OCI-LY3 (cell line): ENCODE measurements at regions not wholly inside any gene's neighbourhood (a gene's known extent, or its start where the extent isn't known, plus 50 kb on each side); places are given as distances from the start of the nearest gene placed in this dataset.
A peak's percentile ranks its signal among the peaks of the same experiment; 100 is the strongest.

Experiments used
- H2AFZ ChIP-seq: fragments of 200-600, 300-600 bp; shearing (Covaris generic); 2 replicates; pipeline ENCODE4 v1.6.0; 2014; ENCODE audit warnings: antibody characterized with exemption, low read depth, low read length
- H3K27ac ChIP-seq: fragments of 200-600, 300-600 bp; sonication (generic); 2 replicates; pipeline ENCODE4 v1.5.1; 2014; ENCODE audit warnings: mild to moderate bottlenecking, low read length, moderate library complexity, mixed read lengths
- H3K27me3 ChIP-seq: fragments of 200-600, 300-600 bp; sonication (generic); 2 replicates; pipeline ENCODE4 v1.6.1; 2014; ENCODE audit warnings: low read depth, low read length, mixed read lengths
- H3K36me3 ChIP-seq: fragments of 200-600, 300-600 bp; sonication (generic); replicated peaks from 2 replicates; pipeline ENCODE3; 2014; ENCODE audit warnings: low read depth, low read length, mixed read lengths
- H3K4me1 ChIP-seq: fragments of 300-600, 200-600 bp; sonication (generic); 2 replicates; pipeline ENCODE4 v1.6.1; 2014; ENCODE audit warnings: low read length, mixed read lengths
- H3K4me2 ChIP-seq: fragments of 200-600, 300-600 bp; sonication (generic); 2 replicates; pipeline ENCODE4 v1.6.1; 2014; ENCODE audit warnings: low read length, mixed read lengths
- H3K4me3 ChIP-seq: fragments of 300-600, 200-600 bp; sonication (generic); 2 replicates; pipeline ENCODE4 v1.5.1; 2014; ENCODE audit warnings: antibody characterized with exemption, mild to moderate bottlenecking, low read length, moderate library complexity
- H3K79me2 ChIP-seq: fragments of 300-600, 200-600 bp; shearing (Covaris generic); 2 replicates; pipeline ENCODE4 v1.6.1; 2014; ENCODE audit warnings: mild to moderate bottlenecking, low read length, mixed read lengths
- H3K9ac ChIP-seq: fragments of 300-600, 200-600 bp; shearing (Covaris generic); 2 replicates; pipeline ENCODE4 v1.6.0; 2014; ENCODE audit warnings: mild to moderate bottlenecking, low read length, moderate library complexity
- H3K9me3 ChIP-seq: fragments of 200-600, 300-600 bp; shearing (Covaris generic); 2 replicates; pipeline ENCODE4 v1.6.1; 2014; ENCODE audit warnings: low read length, mixed read lengths; ENCODE audit not compliant: insufficient read depth
- H4K20me1 ChIP-seq: fragments of 200-600, 300-600 bp; sonication (generic); 2 replicates; pipeline ENCODE4 v1.6.1; 2016; ENCODE audit warnings: low read length, mixed read lengths; ENCODE audit not compliant: insufficient read depth
- CTCF ChIP-seq: fragments of 200-600, 300-600 bp; sonication (generic); IDR thresholded peaks from 2 replicates; pipeline ENCODE4 v1.5.1; 2014; ENCODE audit warnings: antibody characterized with exemption, low read length, low read depth
- EZH2phosphoT487 ChIP-seq: fragments of 200-600 bp; shearing (Covaris generic); IDR thresholded peaks from 2 replicates; pipeline ENCODE4 v1.6.1; 2018; ENCODE audit warnings: antibody characterized with exemption, mixed run types, low read depth

- TF ChIP-seq EZH2phosphoT487 (no peak), CTCF (no peak)
- H3K9ac ChIP-seq: no peak overlapping the region
- no peaks in the 10 kb centered on the region for H3K79me2 ChIP-seq
- no peak overlapping the region for H2AFZ ChIP-seq
- H3K4me3 ChIP-seq: no peak overlapping the region
- H3K4me2 ChIP-seq: no peak overlapping the region
- H3K27me3 ChIP-seq: peaks cover 8% of the 10 kb centered on the region; the same call in 1 of the 2 replicates
- no peaks in the 10 kb centered on the region for H3K9me3 ChIP-seq
- no peaks in the 10 kb centered on the region for H3K36me3 ChIP-seq
- no peak overlapping the region for H3K27ac ChIP-seq
- H4K20me1 ChIP-seq: no peaks in the 10 kb centered on the region
- H3K4me1 ChIP-seq: peaks cover 2% of the 10 kb centered on the region
Observed at GRCh38 chr11:92881940-92882450, 87.5 kb upstream of the MTNR1B start.

- H3K4me1 ChIP-seq: no peaks in the 10 kb centered on the region
- no peak overlapping the region for H3K27ac ChIP-seq
- peaks cover 8% of the 10 kb centered on the region; the same call in 1 of the 2 replicates for H3K27me3 ChIP-seq
- no peak overlapping the region for H2AFZ ChIP-seq
- H3K36me3 ChIP-seq: no peaks in the 10 kb centered on the region
- no peaks in the 10 kb centered on the region for H3K79me2 ChIP-seq
- TF ChIP-seq EZH2phosphoT487 (no peak), CTCF (no peak)
- H3K9me3 ChIP-seq: no peaks in the 10 kb centered on the region
- no peak overlapping the region for H3K4me3 ChIP-seq
- H4K20me1 ChIP-seq: no peaks in the 10 kb centered on the region
- H3K9ac ChIP-seq: no peak overlapping the region
- no peak overlapping the region for H3K4me2 ChIP-seq
Observed at GRCh38 chr11:92882828-92883611, 86.4 kb upstream of the MTNR1B start.

- no peak overlapping the region for H3K4me2 ChIP-seq
- H3K9me3 ChIP-seq: no peaks in the 10 kb centered on the region
- H4K20me1 ChIP-seq: no peaks in the 10 kb centered on the region
- no peaks in the 10 kb centered on the region for H3K36me3 ChIP-seq
- no peak overlapping the region for H3K27ac ChIP-seq
- H3K4me1 ChIP-seq: no peaks in the 10 kb centered on the region
- H2AFZ ChIP-seq: no peak overlapping the region
- H3K4me3 ChIP-seq: no peak overlapping the region
- H3K9ac ChIP-seq: no peak overlapping the region
- TF ChIP-seq CTCF (no peak), EZH2phosphoT487 (no peak)
- no peaks in the 10 kb centered on the region for H3K79me2 ChIP-seq
- peaks cover 8% of the 10 kb centered on the region; the same call in 1 of the 2 replicates for H3K27me3 ChIP-seq
Observed at GRCh38 chr11:92885600-92885999, 83.9 kb upstream of the MTNR1B start.

- H3K9ac ChIP-seq: no peak overlapping the region
- H3K9me3 ChIP-seq: no peaks in the 10 kb centered on the region
- H2AFZ ChIP-seq: no peak overlapping the region
- peaks cover 6% of the 10 kb centered on the region; the same call in 1 of the 2 replicates for H3K27me3 ChIP-seq
- H3K79me2 ChIP-seq: no peaks in the 10 kb centered on the region
- H4K20me1 ChIP-seq: no peaks in the 10 kb centered on the region
- H3K36me3 ChIP-seq: no peaks in the 10 kb centered on the region
- no peaks in the 10 kb centered on the region for H3K4me1 ChIP-seq
- no peak overlapping the region for H3K27ac ChIP-seq
- no peak overlapping the region for H3K4me3 ChIP-seq
- TF ChIP-seq EZH2phosphoT487 (no peak), CTCF (peak; percentile 95)
- peak overlapping the region; percentile 10; the same call in 1 of the 2 replicates for H3K4me2 ChIP-seq
Observed at GRCh38 chr11:92886243-92886905, 83.1 kb upstream of the MTNR1B start.
